Endometrium (tissue), 2 donors: ENCODE measurements at regions not wholly inside any gene's neighbourhood (a gene's known extent, or its start where the extent isn't known, plus 50 kb on each side); places are given as distances from the start of the nearest gene placed in this dataset.
"Not testable (repeated sequence)": the region's sequence is repeated elsewhere in the genome, so short reads cannot be mapped to it uniquely, and the experiment has no call there.

Source experiments
- FAIRE-seq: peaks from 2 replicates; lab custom pipeline; 2012; peaks lifted over from hg19 to GRCh38; lab: Jason Lieb, UNC
- donor health status: control.
- donor health status: control.

DNA sequence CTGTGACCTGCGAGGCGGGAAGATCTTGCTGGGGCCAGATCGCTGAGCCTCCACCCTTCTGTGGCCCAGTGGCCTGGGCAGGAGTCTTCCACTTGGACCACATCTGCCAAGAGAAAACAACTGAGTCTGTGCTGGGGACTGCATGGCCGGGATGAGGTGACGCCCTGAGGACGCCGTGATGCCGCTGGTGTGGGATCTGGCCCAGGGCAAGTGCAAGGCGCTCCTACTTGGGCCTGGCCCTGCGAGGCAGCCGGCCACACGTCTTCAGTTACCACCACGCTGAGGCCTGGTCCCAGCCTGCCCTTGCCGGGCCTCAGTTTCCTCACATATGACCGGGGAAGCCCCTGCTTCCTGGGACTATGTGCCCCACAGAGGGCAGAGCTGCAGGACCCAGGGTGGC is 133.4 kb downstream of the SLC25A46 start:
- FAIRE-seq = no peak

DNA sequence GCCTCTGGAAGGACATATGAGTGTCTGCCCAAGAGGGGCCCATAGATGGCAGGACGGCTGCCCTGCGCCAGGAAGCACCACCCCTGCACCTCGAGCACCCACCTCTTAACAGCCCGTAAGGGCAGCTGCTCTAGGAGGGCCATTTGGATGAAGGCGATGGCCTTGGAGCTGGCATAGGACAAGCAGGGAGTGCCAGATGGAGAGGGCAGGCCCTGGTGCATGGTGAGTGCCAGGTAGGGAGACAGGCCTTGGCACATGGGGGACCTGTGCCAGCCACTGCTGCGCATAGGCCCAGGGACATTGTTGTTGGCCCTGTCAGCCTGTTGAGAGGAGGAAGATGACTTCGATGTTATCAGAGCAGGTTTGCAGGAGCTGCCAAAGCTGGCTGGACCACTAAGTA is 134.2 kb downstream of the SLC25A46 start:
- no peak for FAIRE-seq

DNA sequence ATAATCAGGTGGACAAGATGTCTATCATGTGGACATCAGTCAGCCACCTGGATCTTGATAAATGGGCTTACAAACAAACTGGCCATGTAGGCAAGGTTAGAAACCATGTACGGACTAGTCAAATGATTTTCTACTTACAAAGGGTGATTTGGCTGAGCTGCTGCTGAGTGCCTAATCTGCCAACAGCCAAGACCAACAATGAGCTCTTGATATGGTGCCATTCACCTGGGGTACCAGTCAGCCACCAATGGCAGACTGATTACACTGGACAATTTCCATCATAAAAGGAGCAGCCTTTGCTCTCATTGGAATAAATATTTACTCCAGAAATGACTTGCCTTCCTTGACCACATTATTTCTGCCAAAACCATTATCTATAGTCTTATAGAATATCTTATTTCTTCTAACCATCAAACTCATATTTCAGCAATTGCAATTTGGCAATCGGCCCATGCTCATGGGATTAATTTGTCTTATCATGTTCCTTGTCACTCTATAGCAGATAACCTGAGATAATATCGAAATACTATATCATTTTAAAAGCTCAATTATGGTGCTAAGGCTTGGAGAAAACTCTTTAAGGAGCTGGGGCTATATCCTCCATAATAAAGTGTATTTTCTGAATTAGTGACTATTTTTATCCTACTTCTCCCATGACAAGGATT is 135.1 kb downstream of the SLC25A46 start:
- FAIRE-seq = no peak

DNA sequence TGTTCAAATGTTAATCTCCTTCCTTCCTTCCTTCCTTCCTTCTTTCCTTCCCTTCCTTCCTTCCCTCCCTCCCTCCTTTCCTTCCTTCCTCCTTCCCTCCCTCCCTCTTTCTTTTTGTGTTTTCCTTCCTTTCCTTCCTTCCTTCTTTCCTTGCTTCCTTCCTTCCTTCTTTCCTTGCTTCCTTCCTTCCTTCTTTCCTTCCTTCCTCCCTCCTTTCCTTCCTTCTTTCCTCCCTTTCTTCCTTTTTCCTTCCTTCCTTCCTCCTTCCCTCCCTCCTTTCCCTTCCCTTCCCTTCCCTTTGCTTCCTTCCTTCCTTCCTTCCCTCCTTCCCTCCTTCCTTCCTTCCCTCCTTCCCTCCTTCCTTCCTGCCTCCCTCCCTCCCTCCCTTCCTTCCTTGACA is 136.3 kb downstream of the SLC25A46 start:
- not testable (repeated sequence) for FAIRE-seq

DNA sequence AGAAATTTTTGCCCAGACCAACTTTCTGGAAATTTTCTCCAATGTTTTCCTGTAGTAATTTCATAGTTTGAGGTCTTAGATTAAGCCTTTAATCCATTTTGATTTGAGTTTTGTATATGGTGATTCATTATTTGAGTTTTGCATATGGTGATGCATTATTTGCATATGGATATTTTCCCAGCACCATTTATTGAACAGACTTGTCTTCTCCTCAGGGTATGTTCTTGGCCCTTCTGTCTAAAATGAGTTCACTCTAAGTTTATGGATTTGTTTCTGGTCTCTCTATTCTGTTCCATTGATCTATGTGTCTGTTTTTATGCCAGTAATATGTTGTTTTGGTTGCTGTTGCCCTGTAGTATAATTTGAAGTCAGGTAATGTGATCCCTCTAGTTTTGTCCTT is 139.3 kb downstream of the SLC25A46 start:
- no peak for FAIRE-seq

DNA sequence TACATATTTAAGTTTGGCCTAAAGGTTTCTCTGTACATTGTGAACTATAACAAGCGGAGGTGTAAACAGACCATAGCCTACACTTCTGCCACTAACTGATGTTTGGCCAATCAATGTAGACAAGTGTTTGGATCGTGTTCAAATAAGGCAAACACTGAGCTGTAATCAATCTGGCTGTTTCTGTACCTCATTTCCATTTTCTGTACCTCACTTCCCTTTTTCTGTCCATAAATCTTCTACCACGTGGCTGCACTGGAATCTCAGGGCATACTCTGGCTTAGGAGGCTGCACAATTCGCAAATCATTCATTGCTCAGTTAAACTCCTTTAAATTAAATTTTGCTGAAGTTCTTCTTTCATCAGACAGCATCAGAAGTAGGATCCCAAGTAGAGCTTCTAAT is 140.9 kb downstream of the SLC25A46 start:
- no peak for FAIRE-seq

DNA sequence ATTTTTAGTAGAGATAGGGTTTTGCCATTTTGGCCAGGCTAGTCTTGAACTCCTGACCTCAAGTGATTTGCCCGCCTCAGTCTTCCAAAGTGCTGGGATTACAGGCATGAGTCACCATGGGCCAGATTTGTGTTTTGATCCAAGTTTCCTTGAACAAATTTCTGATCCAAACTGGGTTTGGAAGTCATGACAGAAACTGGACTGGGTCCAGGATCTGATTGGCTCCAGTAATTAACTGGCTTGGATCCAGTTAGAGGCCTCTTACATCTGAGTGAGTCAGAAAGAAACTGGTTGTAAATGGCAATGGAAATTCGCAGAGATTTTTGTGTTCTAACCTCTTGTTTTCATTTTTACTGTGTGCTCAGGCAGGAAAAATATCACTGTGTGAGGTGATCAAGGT is 141.6 kb downstream of the SLC25A46 start:
- no peak for FAIRE-seq

DNA sequence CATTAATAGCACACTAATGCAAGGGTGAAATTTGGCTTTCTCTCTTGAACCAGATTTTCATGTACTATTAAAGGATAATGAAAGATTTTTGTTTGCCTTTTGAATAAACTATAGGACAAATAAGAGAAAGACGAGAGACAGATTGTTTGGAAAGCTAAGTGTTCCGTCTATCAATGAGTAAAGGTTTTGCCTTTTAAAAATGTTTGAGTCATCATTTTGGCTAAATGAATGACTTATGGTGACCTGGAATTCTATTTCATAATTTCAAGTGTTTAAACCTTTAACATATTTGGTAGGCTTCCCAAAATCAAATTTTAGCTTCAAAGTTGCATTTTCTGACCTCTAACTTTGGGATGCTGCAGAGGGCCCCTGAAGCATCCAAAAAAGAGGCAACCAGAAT is 145.2 kb downstream of the SLC25A46 start:
- no peak for FAIRE-seq

DNA sequence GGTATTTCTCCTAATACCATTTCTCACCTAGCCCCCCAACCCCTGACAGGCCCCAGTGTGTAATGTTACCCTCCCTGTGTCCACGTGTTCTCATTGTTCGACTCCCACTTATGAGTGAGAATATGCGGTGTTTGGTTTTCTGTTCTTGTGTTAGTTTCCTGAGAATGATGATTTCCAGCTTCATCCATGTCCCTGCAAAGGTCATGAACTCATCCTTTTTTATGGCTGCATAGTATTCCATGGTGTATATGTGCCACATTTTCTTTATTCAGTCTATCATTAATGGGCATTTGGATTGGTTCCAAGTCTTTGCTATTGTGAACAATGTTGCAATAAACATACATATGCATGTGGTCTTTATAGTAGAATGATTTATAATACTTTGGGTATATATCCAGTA is 148.4 kb downstream of the SLC25A46 start:
- not testable (repeated sequence) for FAIRE-seq

DNA sequence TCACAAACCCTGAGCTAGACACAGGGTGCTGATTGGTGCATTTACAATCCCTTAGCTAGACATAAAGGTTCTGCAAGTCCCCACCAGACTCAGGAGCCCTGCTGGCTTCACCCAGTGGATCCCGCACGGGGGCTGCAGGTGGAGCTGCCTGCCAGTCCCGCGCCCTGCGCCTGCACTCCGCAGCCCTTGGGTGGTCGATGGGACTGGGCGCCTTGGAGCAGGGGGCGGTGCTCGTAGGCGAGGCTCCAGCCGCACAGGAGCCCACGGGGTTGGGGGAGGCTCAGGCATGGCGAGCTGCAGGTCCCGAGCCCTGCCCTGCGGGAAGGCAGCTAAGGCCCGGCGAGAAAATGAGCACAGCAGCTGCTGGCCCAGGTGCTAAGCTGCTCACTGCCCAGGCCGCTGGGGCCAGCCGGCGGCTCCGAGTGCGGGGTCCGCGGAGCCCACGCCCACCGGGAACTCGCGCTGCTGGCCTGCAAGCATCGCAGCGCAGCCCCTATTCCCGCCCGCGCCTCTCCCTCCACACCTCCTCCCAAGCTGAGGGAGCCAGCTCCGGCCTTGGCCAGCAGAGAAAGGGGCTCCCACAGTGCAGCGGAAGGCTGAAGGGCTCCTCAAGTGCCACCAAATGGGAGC is 155.2 kb downstream of the SLC25A46 start:
- not testable (repeated sequence) for FAIRE-seq

DNA sequence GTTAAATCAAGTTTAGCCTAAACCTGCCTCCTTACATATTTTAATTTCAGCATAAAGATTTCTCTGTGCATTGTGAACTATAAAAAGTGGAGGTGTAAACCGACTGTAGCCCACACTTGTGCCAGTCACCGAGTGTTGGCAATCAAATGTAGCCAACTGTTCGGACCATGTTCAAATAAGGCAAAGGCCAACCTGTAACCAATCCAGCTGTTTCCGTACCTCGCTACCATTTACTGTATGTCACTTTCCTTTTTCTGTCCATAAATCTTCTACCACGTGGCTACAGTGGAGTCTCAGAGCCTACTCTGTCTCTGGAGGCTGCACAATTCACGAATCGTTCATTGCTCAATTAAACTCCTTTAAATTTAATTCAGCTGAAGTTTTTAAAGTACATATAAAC is 156.0 kb downstream of the SLC25A46 start:
- no peak for FAIRE-seq

DNA sequence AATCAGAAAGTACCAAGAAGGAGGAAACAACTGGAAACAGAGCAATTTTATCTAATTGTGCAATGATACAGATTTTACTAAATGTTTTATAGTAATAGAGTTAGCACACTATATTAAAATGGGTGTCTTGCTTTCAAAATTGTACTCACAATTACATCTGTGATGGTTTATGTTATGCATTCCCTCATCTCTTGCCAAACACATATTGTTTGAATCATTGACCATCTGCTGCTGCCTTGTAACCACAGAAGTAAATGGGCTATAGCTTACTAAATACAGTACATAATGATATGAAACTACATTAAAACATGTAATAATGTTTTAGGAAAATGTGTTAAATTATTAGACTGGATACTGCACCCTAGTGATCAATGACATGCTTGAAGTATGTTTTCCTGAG is 158.1 kb downstream of the SLC25A46 start:
- FAIRE-seq = no peak

DNA sequence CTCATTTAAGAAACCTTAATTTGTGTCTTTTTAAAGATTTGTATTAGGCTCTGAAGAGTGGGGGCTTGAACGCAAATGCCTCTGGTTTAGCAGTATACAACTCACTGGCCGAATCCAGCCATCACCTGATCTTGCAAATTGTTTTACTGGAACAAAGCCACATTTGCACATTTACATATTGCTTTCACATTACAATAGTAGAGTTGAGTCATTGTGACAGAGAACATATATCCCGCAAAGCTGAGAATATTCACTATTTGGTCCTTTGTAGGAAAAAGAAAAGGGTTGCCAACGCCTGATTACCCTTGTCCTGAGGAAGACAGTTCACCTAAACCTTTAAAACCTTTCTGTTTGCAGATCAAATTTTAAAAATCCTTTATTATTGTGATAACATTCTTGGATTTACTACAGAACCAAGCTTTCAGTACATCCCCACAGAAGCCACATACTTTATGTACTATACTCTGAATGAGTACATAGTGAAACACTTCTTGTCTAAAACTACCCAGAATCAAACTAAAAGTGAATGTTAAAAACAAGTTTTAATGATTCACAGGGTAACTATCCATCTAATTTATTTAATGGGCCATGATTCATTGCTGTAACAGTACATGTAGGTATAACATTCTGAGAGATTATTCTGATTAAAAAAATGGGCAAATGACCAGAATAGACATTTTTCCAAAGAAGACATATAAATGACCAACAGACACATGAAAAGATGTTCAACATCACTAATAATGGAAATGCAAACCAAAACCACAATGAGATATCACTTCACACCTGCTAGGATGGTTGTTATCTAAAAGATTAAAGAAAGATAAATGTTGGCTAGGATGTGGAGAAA is 161.0 kb downstream of the SLC25A46 start:
- FAIRE-seq = no peak

DNA sequence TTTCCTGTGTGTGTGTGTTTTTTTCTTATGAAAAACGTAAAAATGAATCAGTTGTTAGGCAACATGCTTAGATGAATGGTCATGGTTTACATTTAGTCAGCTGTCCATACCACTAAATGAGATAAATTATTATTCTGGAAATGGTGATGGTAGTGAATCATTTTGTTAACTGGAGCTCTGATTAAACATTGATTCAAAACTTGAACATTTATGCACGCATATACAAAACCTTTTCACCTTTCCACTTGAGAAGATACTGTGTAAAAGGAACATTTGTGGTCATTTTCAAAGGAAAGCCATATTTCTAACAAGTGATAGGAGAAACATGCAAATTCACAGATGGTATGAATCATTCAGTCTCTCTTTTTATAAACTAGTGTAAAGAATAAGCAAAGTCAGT is 162.0 kb downstream of the SLC25A46 start:
- FAIRE-seq = no peak

DNA sequence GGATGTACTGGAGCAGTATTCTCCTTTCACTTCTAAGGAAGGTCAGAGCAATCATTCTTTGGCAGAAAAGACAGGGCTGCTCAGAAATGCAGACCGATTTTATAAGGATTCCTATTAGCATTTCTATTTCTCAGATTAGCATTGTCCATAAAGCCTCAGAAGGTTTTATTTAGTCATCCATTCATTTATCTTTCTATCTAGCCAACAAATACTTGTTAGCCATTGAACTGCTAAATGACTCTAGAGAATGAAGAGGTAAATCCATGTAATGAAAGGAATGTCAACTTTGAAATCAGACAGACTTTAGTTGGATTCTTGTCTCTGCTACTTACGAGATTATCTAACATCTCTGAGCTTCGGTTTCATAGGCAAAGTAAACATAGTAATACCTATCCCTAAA is 165.2 kb downstream of the SLC25A46 start:
- no peak for FAIRE-seq

DNA sequence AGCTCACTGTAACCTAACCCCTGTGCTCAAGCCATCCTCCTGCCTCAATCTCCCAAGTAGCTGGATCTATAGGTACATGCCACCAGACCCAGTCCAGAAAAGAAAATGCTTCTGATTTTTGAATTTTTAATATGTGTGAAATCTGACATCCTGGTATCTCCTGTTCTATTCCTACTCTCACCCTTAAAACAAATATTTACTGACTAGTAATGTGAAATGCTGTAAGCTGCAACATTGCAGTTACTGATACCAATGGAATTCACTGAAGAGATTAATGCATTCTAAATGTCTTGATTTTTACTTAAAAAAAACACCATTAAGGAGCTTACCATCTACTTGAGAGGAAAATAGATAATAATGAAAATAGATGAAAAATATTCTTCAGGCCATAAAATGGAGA is 162.7 kb upstream of the TSLP start:
- FAIRE-seq = no peak

DNA sequence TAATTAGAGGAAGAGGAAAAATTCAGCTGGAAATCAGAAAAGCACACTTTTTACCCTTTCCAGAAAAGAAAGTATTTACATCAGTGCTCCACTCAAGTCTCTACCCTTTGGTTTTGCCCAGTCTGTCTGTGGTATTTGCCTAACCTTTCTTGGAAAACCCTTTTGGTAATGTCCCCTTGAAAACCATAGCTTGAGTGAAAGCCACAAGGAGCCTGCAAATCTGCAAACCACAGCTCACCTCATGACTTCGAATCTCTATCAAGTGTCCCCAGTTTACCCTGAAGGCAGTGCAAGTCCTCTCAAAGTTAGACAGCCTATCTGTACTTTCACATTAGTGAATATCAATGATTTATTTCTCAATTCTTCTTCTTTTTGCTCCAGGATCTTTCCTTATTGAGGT is 162.1 kb upstream of the TSLP start:
- no peak for FAIRE-seq

DNA sequence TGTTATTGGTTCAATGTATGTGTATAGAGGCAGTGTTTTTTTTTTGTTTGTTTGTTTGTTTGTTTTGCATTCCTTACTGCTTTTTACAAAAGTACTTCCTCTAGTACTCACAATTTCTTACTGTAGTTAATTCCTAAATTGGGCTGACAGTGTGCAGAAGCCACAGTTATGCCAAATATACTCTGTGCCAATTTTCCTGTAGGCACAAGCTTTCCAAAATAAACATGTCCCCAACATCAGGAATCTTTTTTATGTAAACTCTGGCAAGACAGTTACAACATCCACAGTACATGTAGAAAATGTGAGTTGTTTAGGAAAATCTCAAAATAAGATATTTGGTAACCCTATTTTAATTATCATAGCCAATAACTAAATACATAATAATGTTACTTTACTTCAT is 161.6 kb upstream of the TSLP start:
- FAIRE-seq = peak; percentile 18

DNA sequence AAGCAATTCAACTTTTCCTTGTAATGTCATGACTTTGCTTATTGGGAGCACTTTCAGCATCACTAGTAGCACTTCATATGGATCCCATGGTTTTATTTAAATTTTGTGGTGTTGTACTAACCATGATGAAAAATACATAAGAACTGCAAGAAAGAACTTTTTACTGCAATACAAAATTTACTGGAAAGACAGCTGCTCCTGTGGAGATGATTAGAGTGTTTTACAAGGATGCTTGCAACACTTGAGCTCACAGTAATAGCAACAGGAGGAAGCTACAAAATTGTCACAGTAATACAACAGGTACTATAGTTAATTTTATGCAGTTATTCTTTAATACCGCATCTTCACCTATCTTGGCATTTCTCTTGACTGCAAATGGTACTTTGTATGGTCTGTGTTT is 158.3 kb upstream of the TSLP start:
- no peak for FAIRE-seq

DNA sequence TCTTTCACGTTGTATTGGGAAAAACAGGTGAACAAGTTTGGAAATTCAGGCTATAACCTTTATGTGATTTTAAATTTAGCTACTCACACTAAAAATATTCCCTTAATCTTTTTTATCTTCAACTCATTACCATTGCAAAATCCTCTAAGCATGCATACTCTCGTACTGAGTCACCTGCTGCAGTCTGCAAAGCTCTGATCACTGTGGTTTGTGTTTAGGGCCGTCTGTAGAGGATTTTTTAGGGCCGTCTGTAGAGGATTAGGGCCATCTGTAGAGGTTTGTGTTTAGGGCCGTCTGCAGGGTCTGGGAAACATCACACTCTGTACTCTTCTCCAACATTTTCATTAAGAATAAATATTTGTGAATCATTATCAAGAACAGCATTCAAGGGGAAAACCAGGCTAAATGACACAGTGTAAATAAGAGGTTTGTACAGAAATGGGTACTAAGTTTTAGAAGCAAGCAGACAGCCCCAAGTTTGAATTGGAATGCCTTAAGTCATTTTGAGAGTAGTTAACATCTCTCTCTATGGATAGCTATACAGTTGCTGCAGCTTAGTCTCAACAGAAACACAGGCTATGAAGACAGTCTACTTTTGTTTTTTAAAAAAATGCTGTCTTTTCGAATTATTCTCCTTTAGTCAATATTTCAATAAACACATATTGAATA is 155.0 kb upstream of the TSLP start:
- FAIRE-seq = no peak

DNA sequence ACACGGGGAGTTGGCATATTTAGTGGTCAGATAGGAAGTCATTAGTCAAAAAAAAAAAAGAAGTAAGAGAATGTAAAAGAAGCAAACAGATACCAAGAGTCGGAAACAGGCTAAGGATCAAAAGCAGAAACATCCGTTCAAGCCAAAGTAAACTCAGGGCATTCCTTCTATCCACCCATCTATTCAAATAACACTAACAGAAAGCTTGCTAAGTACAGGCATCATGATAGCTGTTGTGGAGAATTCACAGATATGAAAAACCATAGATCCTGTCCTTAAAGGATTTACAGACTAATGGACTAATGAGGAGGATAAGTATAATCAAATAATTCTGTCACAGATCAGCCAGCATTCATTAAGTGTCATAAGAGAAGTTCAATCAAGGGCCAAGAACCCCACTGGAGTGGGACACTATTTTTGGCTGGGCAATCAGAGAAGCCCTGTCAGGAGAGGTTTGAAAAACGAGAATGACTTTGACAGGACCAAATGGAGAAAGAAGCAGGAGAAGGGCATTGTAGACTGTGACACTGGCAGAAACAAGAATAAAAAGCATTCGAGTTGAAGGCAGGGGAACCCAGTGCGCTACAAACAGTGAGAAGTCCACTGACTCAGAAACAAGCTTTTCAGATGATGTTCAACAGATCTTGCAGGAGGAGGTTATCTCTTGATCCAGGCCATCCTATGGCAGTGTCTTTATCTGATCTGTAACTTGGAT is 154.2 kb upstream of the TSLP start:
- FAIRE-seq = no peak

DNA sequence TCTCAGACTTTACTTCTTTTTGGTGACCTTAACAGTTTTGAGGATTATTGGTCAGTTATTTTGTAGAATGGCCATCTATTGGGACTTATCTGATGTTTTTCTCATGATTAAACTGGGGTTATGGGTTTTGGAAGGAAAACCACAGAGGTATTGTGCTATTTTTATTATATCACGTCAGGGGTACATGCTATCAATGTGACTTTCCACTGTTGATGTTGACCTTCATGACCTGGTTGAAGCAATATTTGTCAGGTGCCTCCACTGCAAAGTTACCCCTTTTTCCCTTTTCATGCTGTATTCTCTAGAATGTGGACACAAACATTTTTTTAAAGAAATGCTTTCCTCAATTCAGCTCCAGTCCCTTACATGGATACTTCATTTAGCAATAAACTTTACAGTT is 152.8 kb upstream of the TSLP start:
- no peak for FAIRE-seq
